HG03521 (cell line): ENCODE measurements at regions not wholly inside any gene's neighbourhood (a gene's known extent, or its start where the extent isn't known, plus 50 kb on each side); places are given as distances from the start of the nearest gene placed in this dataset.
"Not testable (repeated sequence)": the region's sequence is repeated elsewhere in the genome, so short reads cannot be mapped to it uniquely, and the experiment has no call there.

Experiments used
- ATAC-seq: cut with Tn5 transposase; IDR thresholded peaks from one replicate; pipeline ENCODE4 v1.9.1; 2021; ENCODE audit warnings: mild to moderate bottlenecking, moderate library complexity; ENCODE audit not compliant: unreplicated experiment

- no peak for ATAC-seq
Measured at GRCh38 chr1:187504779-187505178, 676.0 kb downstream of the PLA2G4A start.

- no peak for ATAC-seq
Measured at GRCh38 chr1:187509091-187509490, 680.3 kb downstream of the PLA2G4A start.

- no peak for ATAC-seq
Measured at GRCh38 chr1:187513190-187513589, 684.4 kb downstream of the PLA2G4A start.

GRCh38 chr1:187514110-187514509 is 685.4 kb downstream of the PLA2G4A start:
- no peak for ATAC-seq

- no peak for ATAC-seq
Measured at GRCh38 chr1:187516874-187517273, 688.1 kb downstream of the PLA2G4A start.

- no peak for ATAC-seq
Measured at GRCh38 chr1:187517546-187517945, 688.8 kb downstream of the PLA2G4A start.

GRCh38 chr1:187527346-187527745 is 698.6 kb downstream of the PLA2G4A start:
- no peak for ATAC-seq

- ATAC-seq, result no peak
Measured at GRCh38 chr1:187537936-187538335, 709.2 kb downstream of the PLA2G4A start.

- ATAC-seq, result no peak
Measured at GRCh38 chr1:187549540-187549939, 720.8 kb downstream of the PLA2G4A start.

- no peak for ATAC-seq
Measured at GRCh38 chr1:187551061-187551460, 722.3 kb downstream of the PLA2G4A start.

- no peak for ATAC-seq
Measured at GRCh38 chr1:187563191-187563590, 734.4 kb downstream of the PLA2G4A start.

- no peak for ATAC-seq
Measured at GRCh38 chr1:187566354-187566753, 737.6 kb downstream of the PLA2G4A start.

GRCh38 chr1:187568067-187568466 is 739.3 kb downstream of the PLA2G4A start:
- no peak for ATAC-seq

- ATAC-seq, result no peak
Measured at GRCh38 chr1:187570166-187570565, 741.4 kb downstream of the PLA2G4A start.

- no peak for ATAC-seq
Measured at GRCh38 chr1:187577610-187578009, 748.9 kb downstream of the PLA2G4A start.

GRCh38 chr1:187588917-187589316 is 760.2 kb downstream of the PLA2G4A start:
- ATAC-seq, result no peak

- no peak for ATAC-seq
Measured at GRCh38 chr1:187605736-187606135, 777.0 kb downstream of the PLA2G4A start.

- ATAC-seq, result not testable (repeated sequence)
Measured at GRCh38 chr1:187615853-187616735, 787.3 kb downstream of the PLA2G4A start.

GRCh38 chr1:187616830-187617229 is 788.1 kb downstream of the PLA2G4A start:
- not testable (repeated sequence) for ATAC-seq

- no peak for ATAC-seq
Measured at GRCh38 chr1:187617776-187618175, 789.0 kb downstream of the PLA2G4A start.

- ATAC-seq, result no peak
Measured at GRCh38 chr1:187619175-187619574, 790.4 kb downstream of the PLA2G4A start.

GRCh38 chr1:187621951-187622350 is 793.2 kb downstream of the PLA2G4A start:
- ATAC-seq, result no peak

- ATAC-seq, result no peak
Measured at GRCh38 chr1:187622545-187622944, 793.8 kb downstream of the PLA2G4A start.
